Cardiac muscle cell (in vitro differentiated cells and primary cell): ENCODE measurements at regions not wholly inside any gene's neighbourhood (a gene's known extent, or its start where the extent isn't known, plus 50 kb on each side); places are given as distances from the start of the nearest gene placed in this dataset.
A peak's percentile ranks its signal among the peaks of the same experiment; 100 is the strongest.

Experiments used
- DNase-seq, 2 donors: peaks; one replicate each; pipeline versions ENCODE4 v3.0.0 to v3.0.0-alpha.2; 2010 to 2017; ENCODE audit warnings: low read depth in 1 of 2, low spot score in 1 of 2
- H3K27ac ChIP-seq: fragments of 200-600 bp; sonication (generic); 2 replicates; pipeline ENCODE4 v1.5.1; 2016
- H3K27me3 ChIP-seq: fragments of 200-600 bp; sonication (generic); 2 replicates; pipeline ENCODE4 v1.6.0; 2016; ENCODE audit warnings: control low read depth
- H3K36me3 ChIP-seq: fragments of 200-600 bp; sonication (generic); 2 replicates; pipeline ENCODE4 v1.5.1; 2016; ENCODE audit warnings: control low read depth
- H3K4me1 ChIP-seq: fragments of 200-600 bp; sonication (generic); 2 replicates; pipeline ENCODE4 v1.8.1; 2017; ENCODE audit warnings: low read depth, mild to moderate bottlenecking, mixed run types
- H3K4me3 ChIP-seq: fragments of 200-600 bp; sonication (generic); 2 replicates; pipeline ENCODE4 v1.5.1; 2016; ENCODE audit warnings: mild to moderate bottlenecking
- H3K9me3 ChIP-seq: fragments of 200-600 bp; sonication (generic); 2 replicates; pipeline ENCODE4 v1.5.1; 2017; ENCODE audit warnings: low read depth, mild to moderate bottlenecking, control low read depth
- TF ChIP-seq, protein P1 (sequence below): IDR thresholded peaks from 2 replicates; pipeline ENCODE4 v1.5.1; 2012; ENCODE audit warnings: low read depth, mild to moderate bottlenecking, low read length

DNA sequence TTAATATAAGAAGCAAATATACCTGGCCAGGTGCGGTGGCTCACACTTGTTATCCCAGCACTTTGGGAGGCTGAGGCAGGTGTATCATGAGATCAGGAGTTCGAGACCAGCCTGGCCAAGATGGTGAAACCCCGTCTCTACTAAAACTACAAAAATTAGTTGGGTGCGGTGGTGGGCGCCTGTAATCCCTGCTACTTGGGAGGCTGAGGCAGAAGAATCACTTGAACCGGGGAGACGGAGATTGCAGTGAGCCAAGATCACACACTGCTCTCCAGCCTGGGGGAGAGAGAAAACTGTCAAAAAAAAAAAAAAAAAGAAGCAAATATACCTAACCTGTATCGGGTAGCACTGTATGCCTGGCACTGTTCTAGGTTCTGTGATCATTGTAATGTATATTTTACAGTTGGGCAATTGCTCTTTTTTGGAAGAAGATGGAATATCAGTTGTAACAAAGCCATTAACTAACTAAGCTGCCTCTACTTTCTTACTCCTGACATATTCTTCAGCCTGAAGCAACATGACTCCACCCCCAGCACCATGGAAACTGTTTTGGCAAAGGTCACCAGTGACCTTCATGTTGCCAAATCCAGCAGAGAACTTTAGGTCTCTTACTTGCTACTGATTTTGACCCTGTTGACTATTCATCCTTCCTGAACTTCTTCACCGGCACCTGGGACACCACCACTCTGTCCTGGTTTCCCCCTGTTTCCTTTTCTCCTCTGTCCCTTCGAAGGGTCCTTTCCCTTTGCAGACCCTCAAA is 203.8 kb downstream of the RPLP1 start:
- H3K27ac ChIP-seq: no peak overlapping the region
- DNase-seq: peak in 1 of 2 donors; percentile 18

DNA sequence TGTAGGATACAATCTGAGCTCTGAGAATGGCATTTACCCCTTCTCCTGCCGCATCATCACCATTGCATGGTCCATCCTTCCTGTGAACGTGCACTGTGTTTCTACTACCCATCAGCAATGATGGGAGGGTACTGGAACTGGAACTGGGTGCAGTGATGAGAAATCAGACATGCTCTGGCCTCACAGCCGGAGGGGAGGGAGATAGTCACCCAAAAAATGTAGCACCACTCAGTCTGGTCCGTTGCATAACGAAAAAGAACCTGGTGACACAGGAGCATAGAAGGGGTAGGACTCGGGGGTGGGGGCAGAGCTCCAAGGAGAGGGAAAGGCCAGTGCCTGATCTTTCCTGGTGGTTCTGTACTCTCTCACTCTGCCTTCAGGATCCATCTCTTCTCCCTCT is 205.0 kb downstream of the RPLP1 start:
- H3K4me3 ChIP-seq: no peak overlapping the region
- no peak overlapping the region for H3K27ac ChIP-seq
- H3K36me3 ChIP-seq: no peaks in the 10 kb centered on the region
- DNase-seq: no peak
- no peaks in the 10 kb centered on the region for H3K9me3 ChIP-seq
- TF ChIP-seq, protein P1, sequence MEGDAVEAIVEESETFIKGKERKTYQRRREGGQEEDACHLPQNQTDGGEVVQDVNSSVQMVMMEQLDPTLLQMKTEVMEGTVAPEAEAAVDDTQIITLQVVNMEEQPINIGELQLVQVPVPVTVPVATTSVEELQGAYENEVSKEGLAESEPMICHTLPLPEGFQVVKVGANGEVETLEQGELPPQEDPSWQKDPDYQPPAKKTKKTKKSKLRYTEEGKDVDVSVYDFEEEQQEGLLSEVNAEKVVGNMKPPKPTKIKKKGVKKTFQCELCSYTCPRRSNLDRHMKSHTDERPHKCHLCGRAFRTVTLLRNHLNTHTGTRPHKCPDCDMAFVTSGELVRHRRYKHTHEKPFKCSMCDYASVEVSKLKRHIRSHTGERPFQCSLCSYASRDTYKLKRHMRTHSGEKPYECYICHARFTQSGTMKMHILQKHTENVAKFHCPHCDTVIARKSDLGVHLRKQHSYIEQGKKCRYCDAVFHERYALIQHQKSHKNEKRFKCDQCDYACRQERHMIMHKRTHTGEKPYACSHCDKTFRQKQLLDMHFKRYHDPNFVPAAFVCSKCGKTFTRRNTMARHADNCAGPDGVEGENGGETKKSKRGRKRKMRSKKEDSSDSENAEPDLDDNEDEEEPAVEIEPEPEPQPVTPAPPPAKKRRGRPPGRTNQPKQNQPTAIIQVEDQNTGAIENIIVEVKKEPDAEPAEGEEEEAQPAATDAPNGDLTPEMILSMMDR: no peak
- no peaks in the 10 kb centered on the region for H3K4me1 ChIP-seq
- H3K27me3 ChIP-seq: peaks cover 13% of the 10 kb centered on the region

More for the DNA sequence above, 203.8 kb downstream of the RPLP1 start:
- Histone ChIP-seq H3K4me3 (no peak overlapping the region), H3K4me1 (no peaks in the 10 kb centered on the region), H3K36me3 (no peaks in the 10 kb centered on the region), H3K27me3 (peaks cover 23% of the 10 kb centered on the region), H3K9me3 (no peaks in the 10 kb centered on the region)
- TF ChIP-seq, protein P1: no peak

DNA sequence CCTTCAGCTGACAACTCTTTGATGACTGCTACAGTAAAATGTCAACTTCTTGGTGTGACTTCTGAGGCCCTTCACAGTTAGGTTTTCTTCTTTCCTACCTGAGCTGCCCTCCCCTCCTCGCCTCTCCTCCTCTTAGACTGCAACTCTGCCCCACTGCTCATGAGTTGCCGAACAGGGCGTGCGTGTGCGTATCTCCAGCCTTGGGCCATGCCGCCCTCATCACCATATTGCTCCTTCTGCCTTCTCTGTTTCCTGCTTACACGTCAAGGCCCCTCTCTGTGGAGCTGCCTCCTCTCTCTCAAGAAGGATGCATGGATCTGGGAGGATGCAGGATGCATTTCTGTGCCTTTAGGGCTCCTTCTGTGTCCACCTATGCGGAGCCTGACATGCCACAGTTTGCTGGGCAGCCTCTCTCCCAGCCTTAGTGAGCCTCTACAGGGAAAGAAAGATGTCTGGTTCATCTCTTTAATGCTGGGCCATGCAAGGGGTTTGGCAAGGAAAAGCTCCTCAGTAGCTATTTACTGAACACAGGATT is 205.9 kb downstream of the RPLP1 start:
- Histone ChIP-seq H3K27ac (no peak overlapping the region), H3K4me3 (no peak overlapping the region), H3K9me3 (no peaks in the 10 kb centered on the region), H3K4me1 (no peaks in the 10 kb centered on the region), H3K27me3 (peaks cover 6% of the 10 kb centered on the region), H3K36me3 (no peaks in the 10 kb centered on the region)
- no peak for DNase-seq
- TF ChIP-seq, protein P1: no peak

DNA sequence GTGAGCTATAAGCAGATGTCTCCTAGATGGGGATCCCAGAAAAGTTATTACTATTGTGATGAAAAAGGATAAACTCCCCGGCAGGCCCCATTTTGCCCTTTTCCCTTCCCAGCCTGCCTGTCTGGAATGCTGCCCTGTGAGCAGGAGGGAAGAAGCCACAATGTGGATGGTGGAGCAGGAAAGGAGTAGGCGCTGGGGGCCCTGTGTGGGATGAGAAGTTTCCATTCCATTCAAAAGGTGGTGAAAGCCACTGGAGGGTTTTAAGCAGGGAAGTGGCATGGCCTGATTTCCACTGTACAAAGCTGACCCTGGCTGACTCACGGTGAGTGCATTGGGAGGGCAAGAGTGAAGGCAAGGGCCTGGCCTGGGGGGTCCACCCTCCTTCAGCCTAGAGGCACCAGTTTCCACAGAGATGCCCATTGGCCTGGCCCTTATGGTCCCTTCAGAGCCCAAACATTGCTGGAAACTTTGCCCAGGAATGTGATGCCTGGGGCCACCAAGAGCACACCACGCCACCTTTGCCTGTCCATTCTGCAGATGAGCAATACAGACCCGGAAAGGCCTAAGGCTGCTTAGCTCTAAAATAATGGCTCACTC is 206.9 kb downstream of the RPLP1 start:
- Histone ChIP-seq H3K36me3 (no peaks in the 10 kb centered on the region), H3K4me3 (no peak overlapping the region), H3K9me3 (no peaks in the 10 kb centered on the region), H3K27ac (no peak overlapping the region), H3K27me3 (no peaks in the 10 kb centered on the region), H3K4me1 (no peaks in the 10 kb centered on the region)
- TF ChIP-seq, protein P1: no peak
- no peak for DNase-seq

DNA sequence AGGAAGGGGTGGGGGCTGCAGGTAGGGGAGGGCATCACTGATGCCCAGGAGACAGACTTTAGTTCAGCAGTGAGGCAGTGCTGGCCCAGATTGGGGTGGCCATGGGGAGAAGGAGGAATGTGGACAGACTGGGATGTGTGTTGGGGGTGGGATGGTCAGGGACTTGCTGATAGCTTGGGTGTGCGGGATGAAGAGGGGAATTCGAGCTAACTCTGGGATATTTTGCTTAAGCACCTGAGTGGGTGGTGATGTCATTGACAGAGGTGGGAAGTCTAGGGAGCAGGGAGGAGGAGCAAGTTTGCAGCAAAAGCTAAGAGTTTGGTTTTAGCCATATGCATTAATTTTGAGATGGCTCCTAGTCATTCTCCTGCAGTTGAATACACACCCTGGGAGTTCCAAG is 207.5 kb downstream of the RPLP1 start:
- Histone ChIP-seq H3K27ac (no peak overlapping the region), H3K4me1 (no peaks in the 10 kb centered on the region), H3K4me3 (no peak overlapping the region), H3K9me3 (no peaks in the 10 kb centered on the region), H3K27me3 (no peaks in the 10 kb centered on the region), H3K36me3 (no peaks in the 10 kb centered on the region)
- DNase-seq: no peak
- TF ChIP-seq, protein P1: no peak
